ENCODE measurements at regions not wholly inside any gene's neighbourhood (a gene's known extent, or its start where the extent isn't known, plus 50 kb on each side); places are given as distances from the start of the nearest gene placed in this dataset.

DNA sequence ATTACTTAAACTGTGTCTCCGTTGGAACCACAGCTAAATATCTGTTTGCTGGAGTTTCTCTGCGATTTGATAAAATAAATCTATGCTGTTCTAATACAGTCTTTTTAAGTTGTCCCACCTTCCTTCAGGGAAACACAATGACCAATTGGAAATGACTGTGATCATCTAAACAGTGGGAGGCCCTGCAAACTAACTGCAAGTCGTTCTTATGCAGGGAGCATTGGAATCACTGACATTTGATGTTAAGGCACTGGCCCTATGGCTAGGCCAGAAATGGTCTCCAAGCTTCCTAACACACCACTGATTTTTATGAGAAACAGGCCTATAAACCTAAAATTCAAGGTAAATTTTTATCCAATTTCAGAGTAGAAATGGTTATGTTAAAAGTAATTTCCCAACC lies 645.2 kb downstream of the LMO4 start:
- Histone ChIP-seq H3K27ac (ENCODE audit: low read length) (no peak overlapping the region), H2AFZ (ENCODE audit: low read length) (no peak overlapping the region), H3K27me3 (ENCODE audit: low read length) (no peaks in the 10 kb centered on the region), H3K4me3 (ENCODE audit: low read length) (no peak overlapping the region), H3K9me2 (replicated peaks; ENCODE audit: insufficient read depth, low read length) (no peaks in the 10 kb centered on the region), H3K9ac (ENCODE audit: low read length) (no peak overlapping the region), H3K4me1 (ENCODE audit: low read length) (no peaks in the 10 kb centered on the region), H3K36me3 (ENCODE audit: insufficient read depth, low read length) (no peaks in the 10 kb centered on the region), H4K20me1 (ENCODE audit: insufficient read depth, low read depth, low read length) (no peaks in the 10 kb centered on the region), H3K79me2 (ENCODE audit: low read length) (no peaks in the 10 kb centered on the region), H3K9me3 (ENCODE audit: low read length) (no peaks in the 10 kb centered on the region), H3K4me2 (ENCODE audit: low read depth, low read length, poor library complexity, severe bottlenecking) (no peak overlapping the region)
- DNase-seq: no peak

DNA sequence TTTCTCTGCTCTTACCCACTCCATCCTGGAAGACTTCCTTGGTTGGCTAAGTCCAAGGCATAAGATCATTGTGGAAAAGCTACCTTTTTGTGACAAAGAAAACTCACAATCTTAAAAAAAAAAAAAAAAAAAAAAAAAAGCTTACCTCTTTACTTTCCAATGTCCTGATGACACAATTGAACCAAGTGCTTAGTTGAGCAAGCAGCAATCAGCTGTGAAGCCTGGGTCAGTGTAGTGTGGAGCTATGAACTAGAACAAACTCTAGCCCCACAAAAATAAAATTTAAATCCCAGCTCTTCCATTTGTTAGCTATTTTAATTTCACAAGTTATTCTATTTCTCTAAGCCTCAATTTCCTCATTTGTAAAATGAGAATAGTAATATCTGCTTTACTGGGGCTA lies 647.6 kb downstream of the LMO4 start:
- DNase-seq: no peak
- H3K4me2 ChIP-seq (ENCODE audit: low read depth, low read length, poor library complexity, severe bottlenecking): no peak overlapping the region
- no peaks in the 10 kb centered on the region for H3K27me3 ChIP-seq (ENCODE audit: low read length)
- no peaks in the 10 kb centered on the region for H3K9me3 ChIP-seq (ENCODE audit: low read length)
- no peaks in the 10 kb centered on the region for H3K9me2 ChIP-seq (replicated peaks; ENCODE audit: insufficient read depth, low read length)
- H2AFZ ChIP-seq (ENCODE audit: low read length): no peak overlapping the region
- no peaks in the 10 kb centered on the region for H3K36me3 ChIP-seq (ENCODE audit: insufficient read depth, low read length)
- no peaks in the 10 kb centered on the region for H3K4me1 ChIP-seq (ENCODE audit: low read length)
- H3K27ac ChIP-seq (ENCODE audit: low read length): no peak overlapping the region
- H3K4me3 ChIP-seq (ENCODE audit: low read length): no peak overlapping the region
- H3K79me2 ChIP-seq (ENCODE audit: low read length): no peaks in the 10 kb centered on the region
- no peaks in the 10 kb centered on the region for H4K20me1 ChIP-seq (ENCODE audit: insufficient read depth, low read depth, low read length)
- no peak overlapping the region for H3K9ac ChIP-seq (ENCODE audit: low read length)

DNA sequence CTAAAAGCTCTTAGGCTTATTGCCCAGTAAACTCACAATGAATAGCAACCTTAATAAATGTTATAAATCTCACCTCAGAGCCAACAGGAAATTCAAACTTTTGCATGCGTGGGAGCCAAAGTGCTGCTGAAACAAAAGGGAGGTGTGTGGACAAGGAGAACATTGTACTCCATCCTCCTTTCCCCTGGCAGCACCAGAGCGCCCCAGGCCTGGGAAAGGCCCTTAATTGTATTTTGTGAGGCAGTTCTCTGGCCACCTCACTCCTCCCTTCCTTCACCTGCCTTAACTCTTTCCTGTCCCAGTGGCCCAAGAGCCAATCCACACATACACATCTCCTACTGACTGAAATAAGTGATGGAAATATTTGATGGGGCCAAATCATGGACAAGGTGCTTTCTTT lies 648.5 kb downstream of the LMO4 start:
- H3K36me3 ChIP-seq (ENCODE audit: insufficient read depth, low read length): no peaks in the 10 kb centered on the region
- no peak for DNase-seq
- no peaks in the 10 kb centered on the region for H3K27me3 ChIP-seq (ENCODE audit: low read length)
- H4K20me1 ChIP-seq (ENCODE audit: insufficient read depth, low read depth, low read length): no peaks in the 10 kb centered on the region
- no peak overlapping the region for H2AFZ ChIP-seq (ENCODE audit: low read length)
- no peaks in the 10 kb centered on the region for H3K9me2 ChIP-seq (replicated peaks; ENCODE audit: insufficient read depth, low read length)
- no peak overlapping the region for H3K4me2 ChIP-seq (ENCODE audit: low read depth, low read length, poor library complexity, severe bottlenecking)
- no peak overlapping the region for H3K4me3 ChIP-seq (ENCODE audit: low read length)
- H3K9me3 ChIP-seq (ENCODE audit: low read length): no peaks in the 10 kb centered on the region
- no peaks in the 10 kb centered on the region for H3K4me1 ChIP-seq (ENCODE audit: low read length)
- H3K79me2 ChIP-seq (ENCODE audit: low read length): no peaks in the 10 kb centered on the region
- no peak overlapping the region for H3K27ac ChIP-seq (ENCODE audit: low read length)
- no peak overlapping the region for H3K9ac ChIP-seq (ENCODE audit: low read length)

DNA sequence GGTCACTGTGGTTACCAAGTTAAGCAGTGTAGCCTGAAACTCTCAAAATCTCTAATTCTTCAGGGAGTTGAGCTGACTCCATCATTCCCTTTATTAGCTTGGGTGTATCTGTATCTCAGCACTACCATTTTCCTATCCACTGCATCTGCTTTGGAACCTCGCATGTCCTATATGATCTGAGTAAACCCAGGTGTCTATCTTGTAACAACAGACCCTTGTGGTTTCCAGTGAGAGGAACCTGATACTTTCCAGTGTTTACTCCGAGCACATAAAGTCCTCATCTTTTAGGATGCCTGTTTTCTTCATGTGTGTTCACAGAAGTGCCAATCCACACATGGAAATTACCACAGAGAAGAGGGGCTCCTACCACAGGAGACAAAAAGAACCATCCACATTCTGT lies 650.4 kb downstream of the LMO4 start:
- Histone ChIP-seq H3K9ac (ENCODE audit: low read length) (no peak overlapping the region), H3K79me2 (ENCODE audit: low read length) (no peaks in the 10 kb centered on the region), H3K4me2 (ENCODE audit: low read depth, low read length, poor library complexity, severe bottlenecking) (no peak overlapping the region), H3K4me3 (ENCODE audit: low read length) (no peak overlapping the region), H2AFZ (ENCODE audit: low read length) (no peak overlapping the region), H3K4me1 (ENCODE audit: low read length) (no peaks in the 10 kb centered on the region), H4K20me1 (ENCODE audit: insufficient read depth, low read depth, low read length) (no peaks in the 10 kb centered on the region), H3K9me3 (ENCODE audit: low read length) (no peaks in the 10 kb centered on the region), H3K36me3 (ENCODE audit: insufficient read depth, low read length) (no peaks in the 10 kb centered on the region), H3K27me3 (ENCODE audit: low read length) (no peaks in the 10 kb centered on the region), H3K27ac (ENCODE audit: low read length) (no peak overlapping the region), H3K9me2 (replicated peaks; ENCODE audit: insufficient read depth, low read length) (no peaks in the 10 kb centered on the region)
- no peak for DNase-seq

DNA sequence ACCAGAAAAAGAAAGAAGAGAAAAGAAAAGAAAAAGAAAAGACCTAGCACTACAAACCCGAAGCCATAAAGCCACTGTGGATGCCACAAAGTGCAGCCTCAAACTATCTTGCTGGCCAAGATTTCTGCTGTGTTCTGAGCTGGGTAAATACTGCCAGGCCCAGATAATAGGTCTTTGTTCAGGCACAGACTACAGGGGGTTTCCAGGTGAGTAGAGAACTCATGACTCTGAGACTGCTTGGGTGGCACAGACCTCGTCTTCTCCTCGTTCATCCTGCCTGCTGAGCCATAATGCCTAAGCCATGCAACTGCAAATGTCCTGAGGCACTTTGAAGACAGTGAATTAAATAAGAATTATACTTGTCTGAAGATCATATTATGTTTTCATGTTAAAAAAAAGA lies 651.8 kb downstream of the LMO4 start:
- DNase-seq: no peak
- Histone ChIP-seq H3K9ac (ENCODE audit: low read length) (no peak overlapping the region), H3K9me2 (replicated peaks; ENCODE audit: insufficient read depth, low read length) (no peaks in the 10 kb centered on the region), H2AFZ (ENCODE audit: low read length) (no peak overlapping the region; the same call in 1 of the 2 replicates), H3K36me3 (ENCODE audit: insufficient read depth, low read length) (no peaks in the 10 kb centered on the region), H4K20me1 (ENCODE audit: insufficient read depth, low read depth, low read length) (no peaks in the 10 kb centered on the region), H3K4me3 (ENCODE audit: low read length) (no peak overlapping the region), H3K4me2 (ENCODE audit: low read depth, low read length, poor library complexity, severe bottlenecking) (no peak overlapping the region), H3K9me3 (ENCODE audit: low read length) (no peaks in the 10 kb centered on the region), H3K79me2 (ENCODE audit: low read length) (no peaks in the 10 kb centered on the region), H3K4me1 (ENCODE audit: low read length) (no peaks in the 10 kb centered on the region), H3K27me3 (ENCODE audit: low read length) (no peaks in the 10 kb centered on the region), H3K27ac (ENCODE audit: low read length) (no peak overlapping the region)

DNA sequence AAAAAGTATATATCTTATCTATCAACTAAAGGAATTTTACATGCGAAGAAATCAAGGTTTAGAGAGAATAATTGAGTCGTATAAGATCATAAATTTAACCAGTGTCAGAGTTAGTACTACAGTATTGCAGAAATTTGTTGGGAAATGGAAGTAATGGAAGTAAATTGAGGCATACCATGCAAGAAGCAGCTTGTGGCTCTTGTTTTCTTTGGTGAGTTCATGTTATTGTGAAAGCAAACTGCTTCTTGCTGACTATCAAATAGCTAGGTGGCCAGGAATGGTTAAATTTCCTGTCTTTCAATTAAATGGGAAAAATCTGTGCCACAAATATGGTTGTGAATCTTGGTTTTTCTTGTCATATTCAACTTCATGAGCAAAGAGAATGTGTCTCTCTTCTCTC lies 652.7 kb downstream of the LMO4 start:
- no peak for DNase-seq
- no peak overlapping the region for H2AFZ ChIP-seq (ENCODE audit: low read length)
- no peak overlapping the region for H3K4me3 ChIP-seq (ENCODE audit: low read length)
- H3K79me2 ChIP-seq (ENCODE audit: low read length): no peaks in the 10 kb centered on the region
- H3K9me2 ChIP-seq (replicated peaks; ENCODE audit: insufficient read depth, low read length): no peaks in the 10 kb centered on the region
- H3K4me1 ChIP-seq (ENCODE audit: low read length): no peaks in the 10 kb centered on the region
- no peak overlapping the region for H3K27ac ChIP-seq (ENCODE audit: low read length)
- no peak overlapping the region for H3K4me2 ChIP-seq (ENCODE audit: low read depth, low read length, poor library complexity, severe bottlenecking)
- H3K9me3 ChIP-seq (ENCODE audit: low read length): no peaks in the 10 kb centered on the region
- no peaks in the 10 kb centered on the region for H3K36me3 ChIP-seq (ENCODE audit: insufficient read depth, low read length)
- no peaks in the 10 kb centered on the region for H3K27me3 ChIP-seq (ENCODE audit: low read length)
- H4K20me1 ChIP-seq (ENCODE audit: insufficient read depth, low read depth, low read length): no peaks in the 10 kb centered on the region
- no peak overlapping the region for H3K9ac ChIP-seq (ENCODE audit: low read length)

DNA sequence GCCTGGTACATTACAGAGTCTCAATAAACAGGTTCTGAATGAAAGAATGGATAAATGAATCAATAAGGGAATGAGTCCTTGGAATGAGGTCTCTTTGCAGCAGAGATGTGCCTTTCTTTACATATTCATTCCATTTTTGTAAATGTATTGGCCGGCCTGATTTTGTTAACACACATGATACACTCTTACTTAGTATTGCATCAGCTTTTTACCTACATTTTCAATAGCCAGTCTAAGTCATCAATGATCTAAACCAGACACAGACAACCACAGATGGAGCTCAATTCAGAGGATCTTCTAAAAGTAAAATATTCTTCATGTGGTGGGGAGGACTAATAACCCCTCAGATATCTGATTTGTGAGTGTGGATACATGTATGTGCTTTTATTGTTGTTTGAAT lies 653.1 kb downstream of the LMO4 start:
- Histone ChIP-seq H3K4me3 (ENCODE audit: low read length) (no peak overlapping the region), H3K27me3 (ENCODE audit: low read length) (no peaks in the 10 kb centered on the region), H3K9ac (ENCODE audit: low read length) (no peak overlapping the region), H3K36me3 (ENCODE audit: insufficient read depth, low read length) (no peaks in the 10 kb centered on the region), H3K4me2 (ENCODE audit: low read depth, low read length, poor library complexity, severe bottlenecking) (no peak overlapping the region), H4K20me1 (ENCODE audit: insufficient read depth, low read depth, low read length) (no peaks in the 10 kb centered on the region), H2AFZ (ENCODE audit: low read length) (no peak overlapping the region), H3K9me3 (ENCODE audit: low read length) (no peaks in the 10 kb centered on the region), H3K79me2 (ENCODE audit: low read length) (no peaks in the 10 kb centered on the region), H3K4me1 (ENCODE audit: low read length) (no peaks in the 10 kb centered on the region), H3K9me2 (replicated peaks; ENCODE audit: insufficient read depth, low read length) (no peaks in the 10 kb centered on the region), H3K27ac (ENCODE audit: low read length) (no peak overlapping the region)
- DNase-seq: no peak

DNA sequence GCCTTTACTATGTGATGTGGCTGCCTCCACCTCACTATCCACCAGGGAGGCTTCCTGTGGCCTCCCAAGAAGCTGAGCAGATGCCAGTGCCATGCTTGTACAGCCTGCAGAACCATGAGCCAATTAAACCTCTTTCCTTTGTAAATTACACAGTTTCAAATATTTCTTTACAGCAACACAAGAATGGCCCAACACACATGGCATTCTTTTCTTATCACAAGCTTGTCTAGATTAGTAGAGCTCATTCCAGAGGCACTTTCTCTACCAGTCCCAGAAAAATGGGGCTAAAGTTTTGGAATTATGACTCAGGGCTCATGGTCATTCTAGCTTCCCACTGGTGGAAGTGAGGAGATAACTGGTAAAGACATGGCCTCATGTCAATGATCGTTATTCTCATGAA lies 655.2 kb downstream of the LMO4 start:
- Histone ChIP-seq H2AFZ (ENCODE audit: low read length) (no peak overlapping the region), H3K79me2 (ENCODE audit: low read length) (no peaks in the 10 kb centered on the region), H3K27ac (ENCODE audit: low read length) (no peak overlapping the region), H3K27me3 (ENCODE audit: low read length) (no peaks in the 10 kb centered on the region), H3K9me2 (replicated peaks; ENCODE audit: insufficient read depth, low read length) (no peaks in the 10 kb centered on the region), H3K4me2 (ENCODE audit: low read depth, low read length, poor library complexity, severe bottlenecking) (no peak overlapping the region), H3K4me1 (ENCODE audit: low read length) (no peaks in the 10 kb centered on the region), H3K4me3 (ENCODE audit: low read length) (no peak overlapping the region), H3K9me3 (ENCODE audit: low read length) (no peaks in the 10 kb centered on the region), H3K36me3 (ENCODE audit: insufficient read depth, low read length) (no peaks in the 10 kb centered on the region), H3K9ac (ENCODE audit: low read length) (no peak overlapping the region), H4K20me1 (ENCODE audit: insufficient read depth, low read depth, low read length) (no peaks in the 10 kb centered on the region)
- no peak for DNase-seq

DNA sequence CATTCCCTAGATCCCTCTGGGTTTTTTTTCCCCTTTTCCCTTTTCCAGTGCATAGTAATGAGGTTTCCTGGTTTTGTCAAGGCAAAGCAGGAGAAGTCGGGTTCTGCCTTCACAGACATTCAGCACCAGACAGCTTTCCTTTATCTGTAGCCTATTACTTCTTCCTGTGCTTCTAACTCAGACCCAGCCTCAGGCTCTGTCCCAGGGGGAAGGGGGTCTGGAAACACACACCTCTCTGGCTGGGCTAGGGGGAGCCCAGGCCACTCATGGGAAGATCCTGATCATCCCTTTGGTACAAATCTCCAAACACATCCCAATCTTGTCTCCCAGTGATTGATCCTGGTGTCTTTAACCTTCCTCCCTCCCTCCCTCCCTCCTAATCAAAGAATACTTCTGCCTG lies 656.4 kb downstream of the LMO4 start:
- Histone ChIP-seq H3K27me3 (ENCODE audit: low read length) (no peaks in the 10 kb centered on the region), H3K27ac (ENCODE audit: low read length) (no peak overlapping the region), H3K79me2 (ENCODE audit: low read length) (no peaks in the 10 kb centered on the region), H3K9me2 (replicated peaks; ENCODE audit: insufficient read depth, low read length) (no peaks in the 10 kb centered on the region), H3K9me3 (ENCODE audit: low read length) (no peaks in the 10 kb centered on the region), H3K4me3 (ENCODE audit: low read length) (no peak overlapping the region), H2AFZ (ENCODE audit: low read length) (no peak overlapping the region), H3K4me1 (ENCODE audit: low read length) (no peaks in the 10 kb centered on the region), H4K20me1 (ENCODE audit: insufficient read depth, low read depth, low read length) (no peaks in the 10 kb centered on the region), H3K9ac (ENCODE audit: low read length) (no peak overlapping the region), H3K36me3 (ENCODE audit: insufficient read depth, low read length) (no peaks in the 10 kb centered on the region), H3K4me2 (ENCODE audit: low read depth, low read length, poor library complexity, severe bottlenecking) (no peak overlapping the region)
- no peak for DNase-seq
